Amniotic epithelial cell (primary cell): ENCODE measurements at regions not wholly inside any gene's neighbourhood (a gene's known extent, or its start where the extent isn't known, plus 50 kb on each side); places are given as distances from the start of the nearest gene placed in this dataset.

Experiments used
- DNase-seq: peaks from one replicate; pipeline ENCODE4 v3.0.0-alpha.2; 2010; ENCODE audit warnings: low read depth

DNA sequence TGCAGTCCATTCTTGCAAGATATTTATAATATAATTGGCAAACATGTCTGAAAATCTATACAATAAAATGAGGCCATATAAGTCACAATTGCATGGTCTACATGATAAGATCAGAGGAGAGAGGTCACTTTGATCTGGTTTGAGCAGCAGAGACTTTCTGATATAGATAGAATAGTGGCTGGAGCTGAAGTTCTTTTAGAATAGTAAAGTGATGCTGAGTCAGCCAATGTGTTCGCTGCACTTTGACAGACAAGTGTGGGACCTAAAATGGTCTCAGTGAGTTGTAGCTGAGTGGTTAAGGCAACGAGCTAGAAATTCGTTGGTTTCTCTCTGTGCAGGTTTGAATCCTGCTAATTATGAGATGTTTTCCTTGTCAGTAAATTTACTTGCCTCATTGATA is 257.0 kb upstream of the C11orf87 start:
- no peak for DNase-seq

DNA sequence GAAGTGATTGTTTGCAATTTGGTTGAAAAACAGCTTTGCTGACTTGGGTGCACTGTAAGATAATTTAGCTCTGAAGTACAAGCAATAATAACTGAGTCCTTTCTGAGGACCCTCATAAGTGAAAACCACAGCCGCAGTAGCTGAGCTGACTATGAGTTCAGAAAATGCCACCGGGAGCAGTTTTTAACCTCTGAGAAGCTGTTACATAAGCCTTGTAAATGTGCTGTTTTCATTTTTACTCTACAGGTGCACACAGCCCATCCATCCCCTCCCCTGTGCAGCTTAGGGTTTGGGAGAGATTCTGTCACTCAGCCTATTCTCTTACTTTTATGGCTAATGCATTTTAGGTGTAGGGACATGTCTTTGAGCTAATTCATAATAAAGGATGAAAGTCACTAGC is 255.5 kb upstream of the C11orf87 start:
- no peak for DNase-seq

DNA sequence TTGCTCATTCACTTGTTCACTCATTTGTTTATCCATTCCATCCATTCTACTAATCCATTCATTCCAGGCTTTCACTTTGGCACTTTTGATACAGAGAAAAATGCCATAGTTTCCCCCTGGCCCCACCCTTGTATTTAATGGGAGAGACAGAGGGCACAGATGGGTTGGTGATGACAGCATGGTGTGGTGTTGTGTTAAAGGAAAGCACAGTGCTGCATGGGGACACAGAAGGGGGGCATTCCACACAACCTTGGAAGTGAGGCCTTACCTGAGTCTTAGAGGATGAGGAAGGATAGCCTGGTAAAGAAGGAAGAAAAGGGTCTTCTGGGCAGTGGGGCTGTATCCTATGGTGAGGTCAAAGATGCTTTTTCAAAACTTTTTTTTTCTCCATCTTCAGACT is 248.5 kb upstream of the C11orf87 start:
- no peak for DNase-seq

DNA sequence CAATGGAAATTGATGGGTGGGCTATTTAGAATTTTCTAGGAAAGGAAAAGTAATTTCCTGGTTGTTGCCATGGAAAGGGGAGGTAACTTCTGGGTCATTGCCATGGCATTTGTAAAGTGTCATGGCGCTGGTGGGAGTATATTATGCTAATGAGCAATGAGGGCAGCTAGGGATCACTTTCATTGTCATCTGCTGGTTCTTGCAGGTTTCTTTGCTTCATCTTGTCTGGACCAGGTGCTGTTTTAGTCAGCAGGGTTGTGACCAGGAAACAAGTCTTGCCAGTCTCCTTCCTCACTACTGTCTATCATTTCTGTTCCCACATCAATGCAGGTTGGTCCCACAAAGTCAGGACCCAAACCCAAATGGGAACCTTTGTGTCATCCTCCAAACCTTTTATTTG is 237.6 kb upstream of the C11orf87 start:
- no peak for DNase-seq

DNA sequence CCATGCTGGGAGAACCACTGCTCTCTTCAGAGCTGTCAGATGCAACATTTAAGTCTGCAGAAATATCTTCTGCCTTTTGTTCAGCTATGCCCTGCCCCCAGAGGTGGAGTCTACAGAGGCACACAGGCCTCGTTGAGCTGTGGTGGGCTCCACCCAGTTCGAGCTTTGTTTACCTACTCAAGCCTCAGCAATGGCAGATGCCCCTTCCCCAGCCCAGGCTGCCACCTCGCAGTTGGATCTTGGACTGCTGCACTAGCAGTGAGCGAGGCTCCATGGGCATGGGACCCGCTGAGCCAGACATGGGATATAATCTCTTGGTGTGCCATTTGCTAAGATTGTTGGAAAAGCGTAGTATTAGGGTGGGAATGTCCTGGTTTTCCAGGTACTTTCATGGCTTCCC is 229.1 kb upstream of the C11orf87 start:
- DNase-seq = no peak

DNA sequence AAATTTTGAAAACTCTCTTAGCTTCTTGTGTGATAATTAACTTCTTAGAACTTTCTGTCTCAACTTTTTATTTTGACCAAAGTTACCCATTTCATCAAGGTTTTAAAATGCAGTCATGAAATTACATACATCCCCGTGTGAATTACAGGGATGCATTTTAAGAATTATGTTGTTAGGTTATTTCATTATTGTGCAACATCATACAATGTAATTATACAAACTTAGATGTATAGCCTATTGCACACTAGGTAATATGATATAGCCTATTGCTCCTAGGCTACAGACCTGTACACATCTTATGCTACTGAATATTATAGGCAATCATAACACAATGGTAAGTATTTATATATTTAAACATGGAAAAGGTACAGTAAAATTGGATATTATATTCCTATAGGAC is 228.1 kb upstream of the C11orf87 start:
- no peak for DNase-seq

DNA sequence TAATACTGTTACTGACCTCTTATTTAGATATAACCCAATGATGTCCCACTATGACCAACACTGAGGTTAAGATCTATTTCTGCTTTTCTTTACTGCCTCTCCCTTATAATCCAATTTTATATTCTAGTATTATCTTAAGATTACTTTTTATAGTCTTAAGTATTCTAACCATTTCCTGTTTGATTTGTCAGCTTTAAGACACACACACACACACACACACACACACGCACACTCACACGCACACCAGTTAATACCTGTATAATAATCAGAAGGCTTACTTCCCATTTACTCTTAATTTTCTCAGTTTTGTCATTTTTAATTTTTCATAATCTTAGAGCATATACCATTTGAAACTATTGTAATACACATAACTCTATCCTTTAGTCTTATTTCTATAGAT is 226.0 kb upstream of the C11orf87 start:
- no peak for DNase-seq

DNA sequence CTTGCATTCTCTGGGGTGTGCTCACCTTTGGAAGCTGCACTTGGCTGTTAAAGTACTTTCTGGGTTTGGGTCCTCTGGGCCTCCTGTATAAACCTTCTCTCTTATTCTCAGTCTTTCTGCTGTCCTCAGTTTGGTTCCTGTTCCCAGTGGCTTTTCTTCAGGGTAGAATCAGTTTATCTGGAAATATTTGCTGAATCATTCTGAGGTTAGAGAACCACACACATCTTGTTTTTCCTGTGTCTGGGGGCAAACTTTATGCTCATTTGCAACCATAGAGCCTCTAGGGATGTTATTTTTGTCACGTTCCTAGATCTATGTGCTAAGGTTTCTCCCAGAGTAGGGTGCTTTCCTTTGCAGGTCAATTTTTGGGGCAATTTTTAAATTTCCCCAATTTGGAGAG is 224.3 kb upstream of the C11orf87 start:
- DNase-seq = peak; percentile 69

DNA sequence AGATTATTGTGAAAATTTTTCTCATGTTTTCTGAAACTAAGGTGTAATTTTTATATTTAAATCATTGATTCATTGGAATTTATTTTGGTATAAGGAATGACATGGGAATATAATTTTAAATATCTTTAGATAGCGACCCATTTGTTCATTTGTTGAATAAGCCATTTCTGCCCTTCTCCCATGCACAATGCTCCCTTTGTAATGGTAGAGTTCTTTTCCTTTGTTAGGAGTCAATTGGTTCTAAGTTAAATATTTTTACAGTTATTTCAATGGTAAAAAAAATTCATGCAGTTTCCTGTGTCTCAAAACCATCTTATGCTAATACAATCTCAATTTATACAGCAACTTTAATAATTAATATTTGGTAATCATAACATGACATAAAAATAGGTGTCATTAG is 218.8 kb upstream of the C11orf87 start:
- no peak for DNase-seq

DNA sequence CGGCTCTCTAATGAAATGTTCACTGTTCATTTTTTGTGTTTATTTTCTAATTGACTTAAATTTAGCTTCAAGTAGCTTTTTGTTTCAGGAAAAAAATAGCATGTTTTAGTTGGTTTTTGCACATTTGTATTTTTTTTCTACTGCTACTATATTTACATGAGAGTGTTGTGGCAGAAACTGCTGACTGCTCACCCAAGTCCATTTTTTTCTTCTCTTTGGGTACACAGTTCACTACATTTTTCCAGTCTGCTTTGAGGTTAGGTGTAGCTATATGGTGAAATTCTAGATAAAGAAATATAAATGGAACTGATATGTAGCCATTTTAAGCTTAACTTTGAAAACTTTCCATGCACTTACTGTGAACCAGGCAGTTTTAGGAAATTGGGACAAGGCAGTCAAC is 216.7 kb upstream of the C11orf87 start:
- DNase-seq = no peak

DNA sequence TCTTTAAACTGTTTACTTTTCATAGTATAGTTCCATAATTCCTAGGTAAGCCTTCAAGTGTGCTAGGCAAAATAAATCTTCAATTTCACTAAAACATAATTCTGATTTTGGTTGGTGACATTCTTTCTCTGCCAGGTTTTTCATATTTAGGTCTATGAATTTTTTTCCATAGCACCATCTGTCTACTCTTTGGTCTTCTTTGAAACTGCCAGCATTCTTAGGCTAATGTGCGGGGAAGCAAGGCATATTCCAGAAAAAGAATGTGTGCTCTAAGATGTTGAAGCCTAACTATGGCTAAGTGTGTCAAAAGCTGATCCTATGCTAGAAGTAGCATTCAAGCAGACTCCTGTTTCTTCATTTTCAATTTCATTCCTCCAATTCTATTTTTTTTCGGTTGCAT is 213.9 kb upstream of the C11orf87 start:
- no peak for DNase-seq

DNA sequence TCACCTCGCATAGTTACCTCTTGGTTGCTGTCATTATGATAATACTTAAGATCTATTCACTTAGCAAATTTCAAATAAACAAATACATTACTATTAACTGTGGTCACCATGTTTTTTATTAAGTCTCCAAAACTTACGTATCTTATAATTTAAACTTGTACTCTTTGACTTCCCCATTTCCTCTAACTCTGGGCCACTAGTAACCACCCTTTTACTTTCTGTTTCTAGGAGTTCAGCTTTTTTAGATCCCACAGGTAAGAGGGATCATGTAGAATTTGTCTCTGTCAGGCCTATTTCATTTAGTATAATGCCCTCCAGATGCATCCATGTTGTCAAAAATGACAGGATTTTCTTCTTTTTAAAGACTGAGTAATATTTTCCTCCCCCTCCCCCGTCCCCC is 212.4 kb upstream of the C11orf87 start:
- no peak for DNase-seq

DNA sequence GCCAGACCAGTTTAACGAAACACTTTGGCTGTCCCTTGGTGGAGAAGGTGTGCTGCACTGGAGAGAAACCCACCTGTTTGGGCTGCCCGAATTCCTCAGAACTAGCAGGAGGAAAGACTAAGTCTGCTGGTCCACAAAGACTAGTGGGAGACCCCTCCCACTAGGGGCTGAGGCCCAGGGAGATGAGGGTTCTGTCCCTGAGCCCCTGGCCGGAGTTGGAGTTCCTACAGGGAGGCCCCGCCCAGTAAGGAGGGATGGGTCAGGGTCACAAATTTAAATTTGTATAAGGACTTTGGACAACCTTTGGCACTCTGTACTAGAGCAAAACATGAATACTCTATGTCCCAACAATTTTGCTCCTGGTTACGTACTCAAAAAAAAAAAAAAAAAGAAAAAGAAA is 200.8 kb upstream of the C11orf87 start:
- no peak for DNase-seq

DNA sequence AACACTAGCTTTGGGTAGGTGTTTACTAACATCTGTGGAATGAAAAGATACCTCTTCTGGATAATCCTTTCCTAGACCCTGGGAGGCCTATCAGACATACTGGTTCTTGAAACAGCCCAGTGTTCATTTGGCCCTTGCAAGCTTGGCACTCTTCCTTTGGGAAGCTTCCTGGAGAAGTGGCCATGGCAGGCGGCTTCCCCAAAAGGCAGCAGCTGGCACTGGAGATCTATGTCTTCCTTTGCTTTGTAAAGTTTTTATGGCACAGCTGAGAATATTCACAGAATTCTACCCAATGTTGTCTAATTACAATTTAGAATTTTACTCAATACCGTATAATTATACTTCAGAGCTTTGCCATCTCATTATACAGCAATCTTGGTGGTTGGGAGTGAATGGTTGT is 199.2 kb upstream of the C11orf87 start:
- DNase-seq = no peak

DNA sequence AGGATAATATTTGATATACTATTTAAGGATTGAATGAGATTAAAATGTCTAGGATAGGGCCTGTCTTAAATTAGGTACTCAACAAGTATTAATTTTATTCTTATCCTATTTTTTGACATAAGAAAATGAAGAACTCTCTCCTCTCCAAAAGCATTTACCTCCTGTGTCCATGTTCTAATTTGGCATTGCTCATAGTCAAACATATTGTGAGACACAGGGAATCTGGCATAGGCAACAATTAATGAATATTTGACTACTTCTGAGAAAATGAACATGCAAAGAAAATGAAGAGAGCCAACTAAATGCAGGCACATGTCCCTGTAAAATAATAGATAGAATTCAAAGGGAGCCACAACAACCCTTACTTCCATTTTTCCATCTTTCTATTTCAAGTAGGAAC is 198.5 kb upstream of the C11orf87 start:
- no peak for DNase-seq

DNA sequence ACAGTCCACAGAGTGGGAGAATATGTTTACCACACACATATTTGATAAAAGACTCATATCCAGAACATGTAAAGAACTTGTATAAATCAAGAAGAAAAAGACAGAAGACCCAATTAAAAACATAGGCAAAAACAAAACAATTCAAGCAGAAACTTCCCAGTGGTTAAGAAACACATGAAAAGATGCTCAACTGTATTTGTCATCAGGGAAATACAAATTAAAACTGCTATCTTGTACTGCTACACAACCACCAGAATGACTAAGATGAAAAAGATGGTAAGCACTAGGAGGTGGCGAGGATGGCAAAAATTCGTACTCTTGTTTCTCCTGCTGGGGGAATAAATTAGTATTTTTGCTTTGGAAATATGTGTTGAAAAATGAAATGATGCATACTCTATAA is 192.3 kb upstream of the C11orf87 start:
- peak; percentile 42 for DNase-seq

DNA sequence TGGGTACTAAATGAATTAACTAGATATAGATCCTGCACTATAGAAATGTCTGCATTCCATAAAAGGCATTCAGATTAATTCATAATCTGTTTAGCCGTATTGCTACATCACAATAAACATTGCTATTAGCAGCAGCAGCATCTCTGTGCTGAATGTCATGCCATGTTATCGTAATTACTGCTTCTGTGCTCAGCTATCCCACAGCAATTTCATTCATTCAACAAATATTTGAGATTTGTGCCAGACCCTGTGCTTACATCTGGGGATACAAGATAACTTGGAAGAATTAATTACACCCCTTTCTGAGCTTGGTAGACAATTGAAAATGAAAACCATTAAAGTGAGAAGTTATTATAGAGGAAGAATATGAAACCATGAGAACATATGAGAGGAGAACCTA is 185.8 kb upstream of the C11orf87 start:
- DNase-seq = peak; percentile 4

DNA sequence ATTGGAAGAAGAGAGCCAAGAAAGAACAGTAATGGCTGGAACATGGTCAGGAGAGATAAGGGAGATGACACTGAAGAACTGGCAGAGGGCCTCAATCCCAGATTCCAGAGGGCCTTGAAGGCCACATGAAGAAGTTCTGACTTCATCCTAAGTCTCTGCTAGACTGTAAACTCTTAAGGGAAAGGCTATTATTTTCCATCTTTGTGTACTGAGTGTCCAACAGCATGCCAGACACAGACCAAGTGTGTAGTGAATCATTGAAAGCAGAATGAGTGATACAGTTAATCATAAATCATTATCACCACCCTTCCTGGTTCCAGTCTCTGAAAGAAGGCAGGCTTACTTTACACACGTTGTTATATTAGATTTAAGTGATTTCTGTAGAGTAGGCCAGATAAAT is 185.3 kb upstream of the C11orf87 start:
- DNase-seq = peak; percentile 50

DNA sequence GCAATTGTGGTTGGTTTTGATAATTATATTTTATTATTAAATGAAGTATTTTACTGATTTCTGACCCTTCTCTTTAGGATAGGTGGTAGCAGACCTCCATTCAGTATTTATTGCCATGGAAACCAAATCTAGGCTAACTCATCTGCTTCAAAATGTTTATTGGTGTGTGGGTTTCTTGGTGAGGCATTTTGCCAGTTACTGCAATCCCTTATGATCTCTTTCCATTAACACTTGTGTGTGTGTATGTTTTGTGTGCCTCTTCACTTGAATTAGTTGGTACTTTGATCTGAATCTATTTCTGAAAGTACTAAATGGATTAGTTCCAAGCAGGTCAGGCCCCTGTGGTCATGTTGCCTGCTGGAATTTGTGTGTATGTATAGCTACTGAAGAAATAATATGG is 184.4 kb upstream of the C11orf87 start:
- peak; percentile 4 for DNase-seq

DNA sequence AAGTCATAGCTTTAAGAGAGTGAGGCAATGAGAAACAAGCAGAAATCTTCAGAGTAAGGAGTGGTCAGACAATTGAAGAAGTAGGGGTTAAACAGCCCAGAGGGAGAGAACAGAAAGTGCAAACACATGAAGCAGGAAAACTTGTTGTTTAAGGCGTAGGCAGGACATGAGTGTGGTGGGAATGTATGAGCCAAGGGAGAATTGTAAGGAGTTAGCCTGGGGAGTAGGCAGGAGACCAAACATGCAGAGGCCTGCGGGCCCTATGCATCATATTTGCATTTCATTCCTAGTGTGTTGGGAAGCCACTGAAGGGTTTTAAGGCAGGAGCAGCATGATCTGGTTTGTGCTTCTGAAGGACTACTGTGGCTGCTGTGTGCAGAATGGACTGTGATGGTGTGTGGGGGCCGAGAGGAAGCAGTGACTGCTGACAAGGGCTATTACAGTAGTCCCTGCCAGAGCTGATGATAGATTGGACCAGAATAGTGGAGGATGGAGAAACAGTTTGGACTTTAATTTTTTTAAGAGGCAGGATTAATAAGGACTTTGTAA is 179.9 kb upstream of the C11orf87 start:
- no peak for DNase-seq

DNA sequence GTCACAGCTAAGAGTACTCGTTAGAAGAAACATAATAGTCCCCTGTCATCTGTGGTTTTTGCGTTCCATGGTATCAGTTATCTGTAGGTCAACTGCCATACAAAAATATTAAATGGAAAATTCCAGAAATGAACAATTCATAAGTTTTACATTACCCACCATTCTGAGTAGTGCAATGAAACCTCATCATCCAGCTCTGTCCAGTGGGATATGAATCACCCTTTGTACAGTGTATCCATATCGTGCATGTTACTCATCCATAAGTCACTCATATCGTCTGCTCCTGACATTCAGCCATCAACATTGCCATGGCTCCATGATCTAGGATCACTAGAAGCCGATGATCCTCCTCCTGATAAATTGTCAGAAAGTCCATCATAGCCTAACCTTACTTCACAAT is 174.9 kb upstream of the C11orf87 start:
- peak; percentile 18 for DNase-seq

DNA sequence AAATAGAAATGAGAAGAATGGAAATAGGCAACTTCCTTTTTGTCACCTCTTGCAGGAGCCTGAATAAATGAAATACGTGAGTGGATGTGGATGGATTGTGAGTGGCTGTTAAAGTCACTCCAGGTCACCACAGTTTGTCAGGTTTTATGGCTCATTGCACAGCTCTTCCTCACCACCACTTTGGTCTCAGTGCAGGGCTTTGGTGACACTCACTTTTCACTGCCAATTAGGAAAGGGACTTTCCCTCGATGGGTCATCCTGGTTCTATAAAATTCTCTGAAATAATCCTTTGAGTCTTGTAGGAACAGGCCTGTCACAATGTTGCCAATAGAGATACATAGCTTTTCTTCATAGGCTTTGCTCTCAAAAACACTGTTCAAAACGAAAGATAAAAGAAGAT is 172.4 kb upstream of the C11orf87 start:
- no peak for DNase-seq

DNA sequence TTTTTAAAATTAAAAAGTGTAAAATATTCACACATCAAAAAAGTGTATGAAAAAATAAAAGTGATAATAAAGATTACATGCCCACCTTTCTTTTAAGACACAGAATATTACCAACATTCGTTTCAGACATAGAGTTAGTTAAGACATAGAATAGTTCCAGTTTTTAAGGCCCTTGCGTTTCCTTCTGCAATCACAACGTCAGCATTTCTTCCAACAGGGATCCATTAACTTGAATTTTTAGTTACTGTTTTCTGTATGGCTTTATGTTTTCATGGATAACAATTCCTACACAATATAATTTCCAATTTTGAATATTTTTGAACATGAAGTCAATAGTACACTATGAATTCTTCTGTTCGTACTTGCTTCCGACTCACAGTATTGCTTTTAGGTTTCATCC is 170.8 kb upstream of the C11orf87 start:
- DNase-seq = no peak

DNA sequence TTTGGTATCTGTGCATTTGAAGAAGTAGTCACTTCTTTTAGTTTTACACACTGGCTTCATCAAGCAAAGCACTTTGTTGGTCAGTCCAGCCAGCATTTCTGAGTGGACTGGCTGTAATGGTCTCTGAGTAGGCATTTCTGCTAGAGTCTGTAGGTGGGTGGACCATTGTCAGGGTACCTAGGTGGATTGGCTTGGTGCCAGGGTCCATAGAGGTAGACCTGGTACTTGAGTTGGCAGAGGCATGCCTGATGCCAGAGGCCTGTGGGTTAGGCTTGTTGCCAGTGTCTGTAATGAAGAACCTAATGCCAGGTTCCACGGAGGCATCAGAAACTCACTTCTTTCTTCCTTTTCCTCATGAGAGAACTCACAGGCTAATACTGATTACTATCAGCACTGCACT is 157.9 kb upstream of the C11orf87 start:
- DNase-seq = no peak
